SKM-1 (cell line): ENCODE measurements at regions not wholly inside any gene's neighbourhood (a gene's known extent, or its start where the extent isn't known, plus 50 kb on each side); places are given as distances from the start of the nearest gene placed in this dataset.

Experiments used
- DNase-seq: peaks from one replicate; lab custom pipeline; 2025; ENCODE audit not compliant: unreplicated experiment; lab: John Stamatoyannopoulos, UW

- DNase-seq: no peak
Observed at GRCh38 chr1:57530206-57530910, 106.5 kb upstream of the DAB1 start.

- DNase-seq: no peak
Observed at GRCh38 chr1:57522575-57522974, 98.7 kb upstream of the DAB1 start.

DNA sequence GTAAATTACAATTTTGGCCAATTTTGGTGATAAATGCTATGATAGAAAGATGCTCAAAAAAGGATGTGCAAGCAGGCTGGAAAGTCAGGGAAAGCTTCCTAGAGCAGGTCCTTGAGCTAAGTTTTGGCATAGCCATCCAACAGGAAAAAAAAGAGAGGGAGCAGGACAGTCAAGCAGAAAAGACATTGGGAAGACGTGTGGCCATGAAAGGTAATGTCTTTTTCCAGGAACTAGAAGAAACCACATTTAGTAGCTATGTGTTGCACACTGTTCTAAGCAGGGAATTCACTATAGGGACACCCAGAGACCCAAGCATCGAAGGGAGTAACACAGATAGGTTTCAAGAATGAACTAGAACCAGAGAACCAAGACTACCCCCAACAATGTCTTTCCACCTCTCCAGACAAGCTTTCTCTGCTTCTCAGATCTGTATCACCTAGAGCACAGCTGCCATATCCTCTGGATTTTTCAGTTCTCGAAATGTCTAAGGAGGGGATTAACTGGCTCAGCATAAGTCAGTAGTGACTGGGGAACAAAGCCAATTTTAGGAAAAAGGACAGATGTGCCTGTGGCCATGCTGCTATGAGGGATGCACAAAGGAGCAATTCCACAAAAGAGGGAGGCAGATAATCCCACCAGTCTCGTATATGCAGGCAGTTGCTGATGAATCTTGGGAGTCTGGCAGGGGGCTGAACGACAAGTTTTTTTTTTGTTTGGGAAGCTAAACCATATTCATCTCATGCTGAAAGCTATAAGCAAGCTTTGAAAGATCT is 97.1 kb upstream of the DAB1 start:
- DNase-seq: no peak

DNA sequence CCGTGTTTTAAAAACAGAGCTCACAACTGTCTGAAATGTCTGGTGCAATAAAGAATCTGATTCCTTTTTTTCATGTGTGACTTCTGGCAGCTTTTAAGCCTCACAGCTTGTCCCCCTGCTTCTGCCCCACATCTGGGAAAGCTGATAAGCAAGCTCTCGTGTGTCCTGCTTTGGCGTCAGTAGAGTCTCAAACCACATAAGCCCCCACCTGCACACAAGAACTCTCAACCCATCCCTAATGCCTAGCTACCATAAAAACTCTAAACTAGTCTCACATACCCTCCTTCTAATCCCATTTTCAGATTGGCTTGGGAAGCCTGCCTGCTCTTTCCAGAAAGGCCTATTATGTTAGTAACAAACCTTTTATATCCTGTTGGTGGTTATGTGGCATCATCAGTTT is 94.6 kb upstream of the DAB1 start:
- no peak for DNase-seq

DNA sequence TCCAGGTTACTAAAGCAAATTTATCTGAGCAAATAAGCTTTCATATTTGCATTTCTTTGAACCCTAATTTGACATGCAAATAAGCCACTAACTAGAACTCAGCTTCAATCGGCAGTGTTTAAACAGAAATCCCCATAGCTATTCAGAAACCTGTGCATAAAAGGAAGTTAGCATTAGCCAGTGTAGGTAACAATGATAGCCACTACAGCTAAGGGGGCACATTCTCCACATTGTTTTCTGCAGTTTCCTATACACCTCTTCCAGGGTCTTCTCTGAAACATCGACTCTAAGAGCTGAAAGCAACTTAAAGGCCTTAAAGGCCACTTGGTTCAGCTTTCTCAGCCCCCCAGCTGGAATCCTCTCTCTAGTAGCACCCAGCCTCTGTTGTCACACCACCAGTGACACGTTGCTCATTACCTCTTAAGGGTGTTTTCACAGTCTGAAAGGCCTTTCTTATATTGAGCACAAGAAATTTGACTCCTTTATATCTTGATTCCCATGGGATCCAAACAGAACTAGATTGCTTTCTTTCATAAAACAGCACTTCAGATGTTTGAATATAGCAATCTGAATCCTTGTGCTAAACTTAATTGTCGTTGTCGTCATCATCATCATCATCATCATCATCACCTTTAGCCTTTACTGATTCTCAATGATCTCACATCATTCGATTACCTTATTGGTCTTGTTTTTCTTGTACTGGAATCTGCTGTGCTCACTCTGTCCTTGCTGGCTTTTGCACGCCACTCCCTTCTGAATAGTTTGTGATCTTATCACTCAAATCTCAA is 93.9 kb upstream of the DAB1 start:
- no peak for DNase-seq

GRCh38 chr1:57512386-57512785 is 88.5 kb upstream of the DAB1 start:
- DNase-seq: no peak

GRCh38 chr1:57506941-57507340 is 83.1 kb upstream of the DAB1 start:
- DNase-seq: no peak

GRCh38 chr1:57503337-57503736 is 79.5 kb upstream of the DAB1 start:
- no peak for DNase-seq

- no peak for DNase-seq
Observed at GRCh38 chr1:57500136-57500830, 76.4 kb upstream of the DAB1 start.

- DNase-seq: no peak
Observed at GRCh38 chr1:57494530-57495079, 70.7 kb upstream of the DAB1 start.

GRCh38 chr1:57492586-57493226 is 68.8 kb upstream of the DAB1 start:
- DNase-seq: no peak

DNA sequence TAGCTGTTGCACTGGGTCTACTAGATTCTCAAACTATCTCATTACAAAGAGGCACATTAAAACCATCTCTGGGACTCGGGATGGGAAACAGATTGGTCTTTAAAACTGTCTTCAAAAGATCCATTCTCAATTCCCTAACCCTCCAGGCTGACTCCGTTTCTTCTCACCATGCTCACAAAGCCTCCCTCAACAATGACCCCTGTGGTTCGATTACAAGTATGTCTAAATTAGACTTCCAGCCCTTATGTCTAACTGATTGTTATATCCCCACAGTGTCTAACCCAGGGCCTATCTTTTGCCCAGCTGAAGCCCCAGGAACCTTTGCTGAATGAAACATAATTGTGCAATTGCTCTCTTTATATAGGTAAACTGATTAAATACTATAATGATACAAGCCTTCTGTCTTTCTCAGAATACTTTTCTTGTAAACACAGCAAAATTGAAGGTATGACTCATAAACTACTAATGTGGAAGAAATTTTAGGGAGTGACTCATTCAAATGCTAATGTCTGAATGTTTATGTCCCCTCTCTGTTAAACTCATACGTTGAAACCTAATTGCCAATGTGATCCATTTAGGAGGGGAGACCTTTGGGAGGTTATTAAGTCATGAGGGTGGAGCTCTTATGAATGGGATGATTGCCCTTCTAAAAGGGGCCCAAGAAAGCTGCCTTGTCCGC is 65.6 kb upstream of the DAB1 start:
- DNase-seq: no peak

- DNase-seq: no peak
Observed at GRCh38 chr1:57485643-57486042, 61.8 kb upstream of the DAB1 start.

DNA sequence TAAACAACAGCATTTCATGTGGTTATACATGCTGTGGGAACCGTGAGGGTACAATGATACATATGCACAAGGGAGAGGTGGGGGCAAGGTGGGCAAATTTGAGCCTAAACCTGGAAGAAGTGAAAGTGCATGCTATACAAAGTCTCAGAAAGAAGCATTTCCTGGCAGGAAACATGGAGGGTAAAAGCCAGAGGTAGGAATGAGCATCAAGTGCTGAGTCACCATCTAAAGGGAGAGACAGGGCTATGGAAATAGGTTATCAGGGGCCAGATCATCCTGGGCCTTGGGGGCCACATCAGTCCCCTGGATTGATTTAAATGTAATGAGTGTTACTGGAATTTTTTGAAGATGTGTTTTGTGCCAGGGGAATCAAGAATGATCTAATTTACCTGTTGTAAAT is 60.1 kb upstream of the DAB1 start:
- no peak for DNase-seq

GRCh38 chr1:57479471-57479870 is 55.6 kb upstream of the DAB1 start:
- no peak for DNase-seq

DNA sequence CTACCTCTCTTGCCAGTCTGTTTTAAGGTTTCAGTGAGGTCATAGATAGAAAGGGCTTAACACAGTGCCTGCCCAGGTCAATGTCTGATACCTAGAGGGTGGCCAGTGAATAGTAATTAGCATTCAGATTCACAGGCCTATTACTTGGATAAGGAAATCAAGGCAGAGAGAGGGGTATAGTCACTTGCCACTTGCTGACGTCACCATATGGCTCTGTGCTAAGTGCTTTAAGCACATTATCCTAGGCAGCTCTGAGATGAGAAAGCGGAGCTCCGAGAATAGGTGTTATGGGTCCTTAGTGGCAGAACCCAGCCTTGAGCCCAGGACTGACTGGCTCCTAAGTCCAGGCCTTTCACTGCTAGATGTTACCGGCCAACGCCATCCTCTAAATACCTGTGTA is 51.5 kb upstream of the DAB1 start:
- no peak for DNase-seq

- no peak for DNase-seq
Observed at GRCh38 chr1:57474137-57474750, 50.4 kb upstream of the DAB1 start.
